ENCODE measurements at regions not wholly inside any gene's neighbourhood (a gene's known extent, or its start where the extent isn't known, plus 50 kb on each side); places are given as distances from the start of the nearest gene placed in this dataset.

DNA sequence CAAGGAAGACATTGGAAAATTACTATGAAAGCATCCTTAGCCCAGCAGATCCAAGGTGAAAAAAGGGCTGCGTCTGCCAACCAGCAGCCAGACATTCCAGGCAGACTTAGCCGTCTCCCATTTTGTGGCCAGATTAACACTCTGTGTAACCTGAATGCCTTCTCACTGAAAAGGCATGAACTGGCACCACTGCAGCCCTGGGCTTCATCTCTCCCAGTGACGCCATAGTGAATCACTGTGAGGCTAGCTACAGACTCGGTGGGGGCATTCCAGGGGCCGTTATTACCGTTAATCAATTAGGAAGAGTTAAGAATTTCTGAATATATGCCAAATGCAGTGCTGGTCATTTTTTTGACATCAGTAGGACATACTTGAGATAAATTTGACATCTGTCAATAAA lies 627.4 kb downstream of the LMO4 start:
- TF ChIP-seq, protein P1, sequence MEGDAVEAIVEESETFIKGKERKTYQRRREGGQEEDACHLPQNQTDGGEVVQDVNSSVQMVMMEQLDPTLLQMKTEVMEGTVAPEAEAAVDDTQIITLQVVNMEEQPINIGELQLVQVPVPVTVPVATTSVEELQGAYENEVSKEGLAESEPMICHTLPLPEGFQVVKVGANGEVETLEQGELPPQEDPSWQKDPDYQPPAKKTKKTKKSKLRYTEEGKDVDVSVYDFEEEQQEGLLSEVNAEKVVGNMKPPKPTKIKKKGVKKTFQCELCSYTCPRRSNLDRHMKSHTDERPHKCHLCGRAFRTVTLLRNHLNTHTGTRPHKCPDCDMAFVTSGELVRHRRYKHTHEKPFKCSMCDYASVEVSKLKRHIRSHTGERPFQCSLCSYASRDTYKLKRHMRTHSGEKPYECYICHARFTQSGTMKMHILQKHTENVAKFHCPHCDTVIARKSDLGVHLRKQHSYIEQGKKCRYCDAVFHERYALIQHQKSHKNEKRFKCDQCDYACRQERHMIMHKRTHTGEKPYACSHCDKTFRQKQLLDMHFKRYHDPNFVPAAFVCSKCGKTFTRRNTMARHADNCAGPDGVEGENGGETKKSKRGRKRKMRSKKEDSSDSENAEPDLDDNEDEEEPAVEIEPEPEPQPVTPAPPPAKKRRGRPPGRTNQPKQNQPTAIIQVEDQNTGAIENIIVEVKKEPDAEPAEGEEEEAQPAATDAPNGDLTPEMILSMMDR (IDR thresholded peaks at IDR 0.05): no peak
- TF ChIP-seq POLR2A (IDR thresholded peaks at IDR 0.05): no peak
